HG02885 (cell line): ENCODE measurements at regions not wholly inside any gene's neighbourhood (a gene's known extent, or its start where the extent isn't known, plus 50 kb on each side); places are given as distances from the start of the nearest gene placed in this dataset.
"Not testable (repeated sequence)": the region's sequence is repeated elsewhere in the genome, so short reads cannot be mapped to it uniquely, and the experiment has no call there.

ENCODE experiments used
- ATAC-seq: cut with Tn5 transposase; IDR thresholded peaks from one replicate; pipeline ENCODE4 v1.9.1; 2021; ENCODE audit warnings: mild to moderate bottlenecking; ENCODE audit not compliant: unreplicated experiment, poor library complexity

DNA sequence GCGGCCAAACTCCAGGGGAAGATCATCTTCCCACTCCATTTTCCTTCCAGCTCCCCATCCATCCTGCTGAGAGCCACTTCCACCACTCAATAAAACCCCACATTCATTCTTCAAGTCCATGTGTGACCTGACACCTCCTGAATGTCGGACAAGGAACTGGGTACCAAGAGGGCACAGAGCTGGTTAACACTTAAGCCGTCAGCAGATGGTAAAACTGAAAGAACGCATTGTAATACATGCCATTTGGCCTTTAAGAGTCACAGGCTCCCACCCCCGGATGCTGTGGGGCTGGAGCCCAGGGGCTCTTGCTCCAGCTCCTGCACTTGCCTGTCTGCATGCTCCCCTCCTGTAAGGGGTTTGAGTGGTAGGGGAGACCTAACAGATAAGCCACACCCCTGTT is 753.9 kb downstream of the COL12A1 start:
- no peak for ATAC-seq

GRCh38 chr6:74448850-74449249 is 752.8 kb downstream of the CD109 start:
- ATAC-seq: no peak

GRCh38 chr6:74447013-74447412 is 751.0 kb downstream of the CD109 start:
- peak; percentile 82 for ATAC-seq

GRCh38 chr6:74439123-74439811 is 743.3 kb downstream of the CD109 start:
- peak; percentile 61 for ATAC-seq

- not testable (repeated sequence) for ATAC-seq
Observed at GRCh38 chr6:74438395-74438794, 742.4 kb downstream of the CD109 start.

DNA sequence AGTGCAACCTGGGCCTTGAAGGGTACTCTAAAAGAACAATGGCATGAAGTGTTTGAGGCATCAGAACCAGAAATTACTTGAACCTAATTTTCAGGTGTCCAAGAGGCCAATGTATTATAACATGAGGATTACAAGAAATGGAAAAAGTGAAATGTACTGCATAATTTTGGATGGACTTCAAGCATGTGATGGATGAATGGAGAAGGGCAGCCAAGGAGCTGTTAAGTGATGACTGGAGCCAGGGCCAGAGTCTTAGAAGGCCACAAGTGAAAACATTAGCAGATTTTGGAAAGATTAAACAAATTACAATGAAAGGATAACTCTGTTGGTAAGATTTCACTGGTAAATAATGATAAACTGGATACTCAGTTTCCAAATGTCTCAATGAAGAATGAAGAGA is 738.2 kb downstream of the CD109 start:
- ATAC-seq: no peak

DNA sequence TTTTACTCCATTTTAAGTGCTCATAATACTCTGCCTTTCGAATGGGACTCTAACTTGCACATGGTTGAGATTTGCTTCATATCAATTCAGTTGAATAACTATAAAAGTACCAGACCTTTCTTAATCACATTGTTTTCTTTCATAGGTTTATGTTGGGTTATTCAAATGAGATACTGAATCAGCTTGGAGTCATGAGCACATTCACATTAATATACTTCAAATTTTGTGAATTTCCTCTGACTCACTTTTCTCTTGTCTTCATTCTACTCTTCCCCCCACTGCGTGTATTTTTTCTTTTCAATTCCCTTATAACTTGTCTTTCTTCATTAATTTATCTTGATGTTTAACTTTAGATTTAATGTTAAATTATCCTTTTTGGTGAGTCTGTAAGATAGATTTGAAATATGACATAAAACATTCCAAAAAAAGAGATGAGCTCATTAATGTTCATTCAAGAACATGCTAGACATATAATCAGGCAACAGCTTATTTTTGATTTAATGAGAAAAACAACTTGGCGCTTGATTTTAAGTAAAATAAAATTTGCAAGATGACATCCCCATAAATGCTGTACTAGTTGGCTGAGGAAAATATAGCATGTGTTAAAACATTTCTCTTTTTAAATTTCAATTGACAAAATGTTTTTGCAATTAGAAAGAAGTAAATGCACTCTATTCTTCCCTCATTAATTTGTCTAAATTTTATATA is 736.0 kb downstream of the CD109 start:
- no peak for ATAC-seq

DNA sequence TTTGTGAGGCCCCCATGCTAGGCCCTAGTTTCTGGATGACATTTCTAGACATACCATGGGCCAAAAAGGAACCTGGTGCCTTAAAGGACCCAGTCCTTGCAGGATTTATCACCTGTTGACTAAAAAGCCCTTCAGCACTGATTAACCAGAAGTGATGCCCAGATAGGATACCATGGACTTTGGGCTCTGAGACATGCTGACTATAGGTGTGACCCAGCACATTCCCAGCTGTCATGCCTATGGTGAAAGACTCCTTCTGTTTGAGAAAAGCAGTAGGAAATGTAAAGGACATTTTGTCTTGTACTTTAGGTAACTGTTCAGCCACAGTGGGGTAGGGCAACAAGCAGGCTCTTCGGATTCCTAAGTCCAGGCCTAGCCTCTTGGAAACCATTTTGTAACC is 724.2 kb downstream of the CD109 start:
- no peak for ATAC-seq

GRCh38 chr6:74415056-74415455 is 719.1 kb downstream of the CD109 start:
- ATAC-seq: no peak

- ATAC-seq: no peak
Observed at GRCh38 chr6:74410630-74411029, 714.6 kb downstream of the CD109 start.

- ATAC-seq: peak; percentile 78
Observed at GRCh38 chr6:74409447-74409846, 713.4 kb downstream of the CD109 start.

DNA sequence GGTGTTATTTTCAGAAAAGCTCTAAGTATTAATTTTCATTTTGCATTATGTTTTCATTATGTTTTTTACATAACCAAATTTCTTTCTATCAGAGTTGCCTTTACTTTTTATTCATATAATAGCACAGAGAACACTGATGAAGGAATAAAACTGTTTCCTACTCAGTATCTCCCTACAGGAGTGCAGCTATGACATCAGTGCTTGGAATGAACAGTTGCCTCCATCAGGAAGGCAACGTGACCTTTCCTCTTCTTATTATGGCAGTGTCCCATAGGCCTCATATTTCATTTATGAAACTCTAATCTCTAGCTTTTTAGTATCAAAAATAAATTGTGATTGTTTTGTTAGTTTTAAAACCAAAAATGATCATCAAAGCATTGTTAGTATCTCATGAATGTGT is 712.8 kb downstream of the CD109 start:
- no peak for ATAC-seq

- no peak for ATAC-seq
Observed at GRCh38 chr6:74404366-74404765, 708.4 kb downstream of the CD109 start.

DNA sequence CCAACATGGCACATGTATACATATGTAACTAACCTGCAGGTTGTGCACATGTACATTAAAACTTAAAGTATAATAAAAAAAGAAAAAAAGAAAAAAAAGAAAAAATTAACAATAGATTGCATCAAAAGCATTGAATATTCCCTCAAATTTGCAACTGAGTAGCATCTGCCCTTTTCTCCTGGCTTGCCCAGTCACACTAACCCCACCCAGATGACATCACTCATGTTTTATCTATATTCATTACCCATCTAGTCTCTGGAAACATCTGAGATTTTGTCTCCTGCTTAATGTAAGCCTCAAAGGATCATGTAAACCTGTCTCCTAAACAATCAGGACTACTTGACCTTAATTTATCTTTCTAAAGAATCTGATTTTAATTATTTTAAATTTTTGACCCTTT is 706.8 kb downstream of the CD109 start:
- ATAC-seq: no peak

DNA sequence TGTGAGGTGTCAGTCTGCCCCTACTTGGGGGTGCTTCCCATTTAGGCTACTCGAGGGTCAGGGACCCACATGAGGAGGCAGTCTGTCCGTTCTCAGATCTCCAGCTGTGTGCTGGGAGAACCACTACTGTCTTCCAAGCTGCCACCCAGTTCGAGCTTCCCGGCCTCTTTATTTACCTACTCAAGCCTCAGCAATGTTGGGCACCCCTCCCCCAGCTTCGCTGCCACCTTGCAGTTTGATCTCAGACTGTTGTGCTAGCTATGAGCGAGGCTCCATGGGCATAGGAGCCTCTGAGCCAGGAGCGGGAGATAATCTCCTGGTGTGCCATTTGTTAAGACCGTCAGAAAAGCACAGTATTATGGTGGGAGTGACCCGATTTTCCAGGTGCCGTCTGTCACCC is 682.4 kb downstream of the CD109 start:
- ATAC-seq: not testable (repeated sequence)

GRCh38 chr6:74369556-74369993 is 673.6 kb downstream of the CD109 start:
- no peak for ATAC-seq

GRCh38 chr6:74368746-74369145 is 672.7 kb downstream of the CD109 start:
- ATAC-seq: no peak

DNA sequence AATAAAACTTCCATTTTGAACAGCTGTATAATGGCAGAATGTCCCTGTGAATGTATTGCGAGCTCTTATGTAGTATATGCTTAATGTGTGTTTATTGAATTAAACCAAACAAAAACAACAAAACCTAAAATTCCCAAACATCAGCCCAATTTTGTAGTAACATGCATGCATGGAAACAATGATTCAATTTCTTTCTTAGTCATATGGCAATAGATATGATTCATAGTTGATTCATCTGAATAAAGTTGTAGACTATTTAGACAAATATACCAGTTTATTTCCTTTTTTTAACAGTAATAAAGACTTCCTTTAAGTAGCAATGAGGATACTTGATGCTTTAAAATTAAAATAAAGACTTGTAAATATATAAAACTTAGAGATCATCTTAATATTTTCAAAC is 670.6 kb downstream of the CD109 start:
- no peak for ATAC-seq

DNA sequence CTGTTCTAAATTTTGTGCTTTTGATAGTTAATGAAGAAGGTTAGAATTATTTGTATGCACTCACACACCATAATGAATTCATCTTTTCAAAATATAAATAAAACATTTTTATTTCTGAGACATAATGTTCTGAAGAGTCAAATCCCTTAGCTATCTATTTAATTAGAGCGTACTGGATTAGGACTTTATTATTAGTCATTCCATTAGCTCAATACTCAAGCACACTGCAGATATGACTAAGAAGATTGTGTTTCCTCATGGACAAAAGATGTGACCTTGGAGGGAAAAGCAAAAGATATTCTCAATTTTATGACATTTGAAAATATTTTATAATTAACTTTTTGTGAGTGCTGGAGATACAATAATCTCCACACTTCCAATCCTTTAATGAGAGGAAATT is 666.4 kb downstream of the CD109 start:
- ATAC-seq: no peak

- ATAC-seq: no peak
Observed at GRCh38 chr6:74357321-74357720, 661.3 kb downstream of the CD109 start.

- no peak for ATAC-seq
Observed at GRCh38 chr6:74356391-74356790, 660.4 kb downstream of the CD109 start.

- ATAC-seq: no peak
Observed at GRCh38 chr6:74346936-74347535, 651.0 kb downstream of the CD109 start.
